ENCODE measurements at regions not wholly inside any gene's neighbourhood (a gene's known extent, or its start where the extent isn't known, plus 50 kb on each side); places are given as distances from the start of the nearest gene placed in this dataset.

DNA sequence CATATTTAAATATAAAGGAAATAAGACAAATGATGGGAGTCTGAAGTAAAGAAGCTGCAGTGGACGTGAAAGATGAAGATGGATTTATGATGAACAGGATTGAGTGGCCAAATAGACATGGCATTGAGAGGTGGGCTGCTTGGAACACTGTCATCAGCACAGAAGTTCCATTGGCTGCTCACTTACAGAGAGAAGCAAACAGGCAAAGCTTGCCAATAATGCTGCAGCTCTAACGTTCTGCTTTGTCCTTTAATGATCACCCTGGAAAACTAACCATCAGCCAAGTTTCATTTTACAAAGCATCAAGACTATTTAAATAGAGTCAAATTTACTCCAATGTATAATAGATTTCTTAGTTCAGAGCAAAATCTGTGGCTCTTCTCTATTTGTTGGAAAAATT is 721.4 kb downstream of the TMTC2 start:
- TF ChIP-seq, protein P1, sequence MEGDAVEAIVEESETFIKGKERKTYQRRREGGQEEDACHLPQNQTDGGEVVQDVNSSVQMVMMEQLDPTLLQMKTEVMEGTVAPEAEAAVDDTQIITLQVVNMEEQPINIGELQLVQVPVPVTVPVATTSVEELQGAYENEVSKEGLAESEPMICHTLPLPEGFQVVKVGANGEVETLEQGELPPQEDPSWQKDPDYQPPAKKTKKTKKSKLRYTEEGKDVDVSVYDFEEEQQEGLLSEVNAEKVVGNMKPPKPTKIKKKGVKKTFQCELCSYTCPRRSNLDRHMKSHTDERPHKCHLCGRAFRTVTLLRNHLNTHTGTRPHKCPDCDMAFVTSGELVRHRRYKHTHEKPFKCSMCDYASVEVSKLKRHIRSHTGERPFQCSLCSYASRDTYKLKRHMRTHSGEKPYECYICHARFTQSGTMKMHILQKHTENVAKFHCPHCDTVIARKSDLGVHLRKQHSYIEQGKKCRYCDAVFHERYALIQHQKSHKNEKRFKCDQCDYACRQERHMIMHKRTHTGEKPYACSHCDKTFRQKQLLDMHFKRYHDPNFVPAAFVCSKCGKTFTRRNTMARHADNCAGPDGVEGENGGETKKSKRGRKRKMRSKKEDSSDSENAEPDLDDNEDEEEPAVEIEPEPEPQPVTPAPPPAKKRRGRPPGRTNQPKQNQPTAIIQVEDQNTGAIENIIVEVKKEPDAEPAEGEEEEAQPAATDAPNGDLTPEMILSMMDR (IDR thresholded peaks at IDR 0.05; ENCODE audit: low read length) = no peak
- TF ChIP-seq EZH2 (IDR thresholded peaks at IDR 0.05; ENCODE audit: borderline replicate concordance, low read length) = no peak
